ENCODE measurements at regions not wholly inside any gene's neighbourhood (a gene's known extent, or its start where the extent isn't known, plus 50 kb on each side); places are given as distances from the start of the nearest gene placed in this dataset.

GRCh38 chr14:65999865-66000264 lies 486.3 kb upstream of the CCDC196 start:
- Histone ChIP-seq H3K27ac (no peak overlapping the region), H3K4me1 (no peaks in the 10 kb centered on the region), H3K4me3 (no peak overlapping the region), H3K9me3 (no peaks in the 10 kb centered on the region), H3K36me3 (replicated peaks in 1 of 2; ENCODE audit: insufficient read depth in 1 of 2, low read depth in 2 of 2) (no peaks in the 10 kb centered on the region), H3K27me3 (no peaks in the 10 kb centered on the region)
- 52 to 77% methylated on average over 1 of the region's 1 CpG for WGBS, 2 donors
- intact Hi-C loops (cut with DNase I), result no loop called here
- no peak for ATAC-seq
- no peak for TF ChIP-seq CTCF (IDR thresholded peaks at IDR 0.05)
- no peak for TF ChIP-seq POLR2A (IDR thresholded peaks at IDR 0.05)
- no peak for DNase-seq

- no peak overlapping the region for H3K27ac ChIP-seq
- no peaks in the 10 kb centered on the region for H3K36me3 ChIP-seq (replicated peaks in 1 of 2; ENCODE audit: insufficient read depth in 1 of 2, low read depth in 2 of 2)
- 39 to 48% methylated on average over 1 of the region's 1 CpG for WGBS, 2 donors
- no peak for TF ChIP-seq POLR2A (IDR thresholded peaks at IDR 0.05)
- no peak for TF ChIP-seq CTCF (IDR thresholded peaks at IDR 0.05)
- intact Hi-C loops (cut with DNase I), result no loop called here
- H3K27me3 ChIP-seq, result no peaks in the 10 kb centered on the region
- no peak overlapping the region for H3K4me3 ChIP-seq
- no peaks in the 10 kb centered on the region for H3K9me3 ChIP-seq
- H3K4me1 ChIP-seq, result no peaks in the 10 kb centered on the region
- ATAC-seq (no peak), DNase-seq (no peak)
Observed at GRCh38 chr14:66000766-66001165, 485.4 kb upstream of the CCDC196 start.

- no peaks in the 10 kb centered on the region for H3K9me3 ChIP-seq
- DNase-seq, result no peak
- no peak overlapping the region for H3K27ac ChIP-seq
- ATAC-seq, result no peak
- H3K36me3 ChIP-seq (replicated peaks in 1 of 2; ENCODE audit: insufficient read depth in 1 of 2, low read depth in 2 of 2), result no peaks in the 10 kb centered on the region
- H3K27me3 ChIP-seq, result no peaks in the 10 kb centered on the region
- no peak overlapping the region for H3K4me3 ChIP-seq
- no peak for TF ChIP-seq CTCF (IDR thresholded peaks at IDR 0.05)
- no peak for TF ChIP-seq POLR2A (IDR thresholded peaks at IDR 0.05)
- no peaks in the 10 kb centered on the region for H3K4me1 ChIP-seq
- intact Hi-C loops (cut with DNase I), result no loop called here
- 43 to 52% methylated on average over 2 of the region's 2 CpGs for WGBS, 2 donors
Observed at GRCh38 chr14:66001356-66001755, 484.8 kb upstream of the CCDC196 start.

- H3K27me3 ChIP-seq, result no peaks in the 10 kb centered on the region
- DNase-seq, result no peak
- ATAC-seq, result no peak
Observed at GRCh38 chr14:66003082-66003730, 483.0 kb upstream of the CCDC196 start.

More at GRCh38 chr14:66003082-66003730, 483.0 kb upstream of the CCDC196 start:
- Histone ChIP-seq H3K4me1 (no peaks in the 10 kb centered on the region), H3K27ac (no peak overlapping the region), H3K9me3 (no peaks in the 10 kb centered on the region), H3K36me3 (replicated peaks in 1 of 2; ENCODE audit: insufficient read depth in 1 of 2, low read depth in 2 of 2) (no peaks in the 10 kb centered on the region), H3K4me3 (no peak overlapping the region)
- 56 to 73% methylated on average over 10 of the region's 10 CpGs for WGBS, 2 donors
- intact Hi-C loops (cut with DNase I), result no loop called here
- no peak for TF ChIP-seq POLR2A (IDR thresholded peaks at IDR 0.05)
- TF ChIP-seq CTCF (IDR thresholded peaks at IDR 0.05), result no peak

All from body of pancreas (tissue), 4 donors.